DMS114 treated with DMSO at 0.1 percent for 48 hours (cell line): ENCODE measurements at regions not wholly inside any gene's neighbourhood (a gene's known extent, or its start where the extent isn't known, plus 50 kb on each side); places are given as distances from the start of the nearest gene placed in this dataset.
"Not testable (repeated sequence)": the region's sequence is repeated elsewhere in the genome, so short reads cannot be mapped to it uniquely, and the experiment has no call there.

Experiments
- DNase-seq: peaks from one replicate; lab custom pipeline; 2025; ENCODE audit not compliant: unreplicated experiment; lab: John Stamatoyannopoulos, UW

DNA sequence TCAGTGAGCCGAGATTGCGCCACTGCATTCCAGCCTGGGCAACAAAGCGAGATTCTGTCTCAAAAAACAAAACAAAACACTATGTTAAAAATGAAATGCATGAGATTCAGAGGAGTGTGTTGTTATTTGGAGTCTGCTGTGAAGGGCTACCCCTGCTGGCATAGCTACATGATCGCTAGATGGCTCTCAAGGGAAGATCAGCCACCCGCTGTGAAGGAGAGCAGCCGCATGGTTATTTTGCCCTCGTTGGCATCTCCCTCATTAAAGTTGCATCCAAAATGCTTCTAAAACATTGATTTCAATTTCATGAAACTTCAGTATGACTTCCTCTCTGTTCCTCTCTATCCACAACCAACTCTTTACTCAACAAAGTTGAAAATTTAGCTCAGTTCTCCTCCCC, 54.8 kb upstream of the NDUFV2 start:
- no peak for DNase-seq

DNA sequence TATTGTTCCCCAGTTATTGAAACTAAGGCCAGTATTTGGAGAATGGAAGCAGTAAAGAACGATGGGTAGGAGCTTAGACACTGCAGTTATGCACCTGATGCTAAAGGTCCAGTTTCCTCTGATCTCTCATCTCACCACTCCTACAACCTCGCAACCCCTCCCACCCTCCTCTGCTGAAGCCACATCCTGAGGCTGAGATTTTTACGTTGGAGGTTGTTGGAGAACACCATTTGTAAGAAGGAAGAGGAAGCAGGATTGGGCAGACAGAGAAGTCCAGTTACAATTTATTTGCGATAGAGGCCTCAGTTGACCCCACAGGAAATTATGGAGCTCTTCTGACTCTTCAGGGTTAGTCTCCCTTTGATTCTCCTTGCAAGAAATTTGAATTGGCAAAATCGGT, 54.3 kb upstream of the NDUFV2 start:
- no peak for DNase-seq

DNA sequence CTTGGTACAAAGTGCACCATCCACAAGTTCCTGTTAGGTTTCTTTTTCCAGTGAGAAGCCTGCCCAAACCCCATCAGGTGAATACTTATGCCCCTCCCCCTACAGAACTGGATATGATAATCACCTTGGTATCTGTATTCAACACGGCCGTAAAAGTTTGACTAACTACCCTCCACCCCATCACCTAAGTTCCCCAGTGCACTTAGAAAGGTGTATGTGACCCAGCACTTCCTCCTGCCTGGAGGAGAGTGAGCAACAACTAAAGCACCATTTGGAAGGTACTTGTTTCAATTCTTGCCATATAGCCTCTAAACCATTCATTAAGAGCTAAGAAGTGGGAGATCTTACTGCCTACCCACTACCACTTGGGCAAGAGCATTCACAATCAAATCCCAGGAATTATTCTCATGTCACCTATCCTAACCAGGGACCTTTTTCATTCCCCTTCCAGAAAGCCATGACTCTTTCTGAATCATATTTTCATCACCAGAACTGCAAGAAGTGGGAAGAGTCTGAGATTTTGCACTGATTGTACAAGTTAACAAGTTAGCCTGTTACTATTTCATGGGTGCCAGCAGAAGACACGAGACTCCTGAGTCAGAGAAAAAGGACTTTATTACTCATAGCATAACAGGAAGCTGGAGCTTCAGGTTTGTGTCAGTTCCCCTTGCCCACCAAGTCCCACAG, 53.5 kb upstream of the NDUFV2 start:
- no peak for DNase-seq

GRCh38 chr18:9049495-9049809, 53.0 kb upstream of the NDUFV2 start:
- no peak for DNase-seq

DNA sequence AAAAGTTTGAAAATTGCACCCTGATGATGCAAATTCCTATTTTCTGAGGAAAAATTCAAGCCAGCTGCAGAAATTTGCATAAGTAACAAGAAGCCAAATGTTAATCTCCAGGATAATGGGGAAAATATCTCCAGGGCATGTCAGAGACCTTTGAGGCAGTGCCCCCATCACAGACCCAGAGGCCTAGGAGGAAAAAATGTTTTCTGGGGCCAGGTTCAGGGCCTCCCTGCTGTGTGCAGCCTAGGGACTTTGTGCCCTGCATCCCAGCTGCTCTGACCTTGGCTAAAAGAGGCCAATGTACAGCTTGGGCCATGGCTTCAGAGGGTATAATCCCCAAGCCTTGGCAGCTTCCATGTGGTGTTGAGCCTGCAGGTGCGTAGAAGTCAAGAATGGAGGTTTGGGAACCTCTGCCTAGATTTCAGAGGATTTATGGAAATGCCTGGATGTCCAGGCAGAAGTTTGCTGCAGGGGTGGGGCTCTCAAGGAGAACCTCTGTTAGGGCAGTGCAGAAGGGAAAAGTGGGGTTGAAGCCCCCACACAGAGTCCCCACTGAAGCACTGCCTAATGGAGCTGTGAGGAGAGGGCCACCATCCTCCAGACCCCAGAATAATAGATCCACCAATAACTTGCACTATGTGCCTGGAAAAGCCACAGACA, 51.7 kb upstream of the NDUFV2 start:
- DNase-seq, result not testable (repeated sequence)
